ENCODE measurements at regions not wholly inside any gene's neighbourhood (a gene's known extent, or its start where the extent isn't known, plus 50 kb on each side); places are given as distances from the start of the nearest gene placed in this dataset.

GRCh38 chr4:62913065-62913464 lies 1496.2 kb downstream of the TECRL start:
- Mint-ChIP-seq H3K27ac (ENCODE audit: unreplicated experiment) (no peak overlapping the region), H3K4me3 (ENCODE audit: low read depth, unreplicated experiment) (no peak overlapping the region), H3K9me3 (ENCODE audit: low read depth, unreplicated experiment) (peaks cover 6% of the 10 kb centered on the region), H3K36me3 (ENCODE audit: insufficient read depth, unreplicated experiment) (no peaks in the 10 kb centered on the region), H3K27me3 (ENCODE audit: unreplicated experiment) (no peaks in the 10 kb centered on the region), H3K4me1 (ENCODE audit: low read depth, unreplicated experiment) (no peaks in the 10 kb centered on the region)
- no peak for DNase-seq
- CTCF ChIA-PET = no interaction called here
- intact Hi-C loops (cut with micrococcal nuclease; ENCODE audit: unreplicated experiment) = no loop called here
- TF ChIP-seq CTCF (IDR thresholded peaks at IDR 0.05; ENCODE audit: unreplicated experiment) = no peak
- no TSS peak for BruUV-seq (replicated peaks)

GRCh38 chr4:62912531-62912930 lies 1496.7 kb downstream of the TECRL start:
- Mint-ChIP-seq H3K4me3 (ENCODE audit: low read depth, unreplicated experiment) (no peak overlapping the region), H3K27me3 (ENCODE audit: unreplicated experiment) (no peaks in the 10 kb centered on the region), H3K36me3 (ENCODE audit: insufficient read depth, unreplicated experiment) (no peaks in the 10 kb centered on the region), H3K4me1 (ENCODE audit: low read depth, unreplicated experiment) (no peaks in the 10 kb centered on the region), H3K9me3 (ENCODE audit: low read depth, unreplicated experiment) (peaks cover 6% of the 10 kb centered on the region), H3K27ac (ENCODE audit: unreplicated experiment) (no peak overlapping the region)
- intact Hi-C loops (cut with micrococcal nuclease; ENCODE audit: unreplicated experiment) = no loop called here
- no TSS peak for BruUV-seq (replicated peaks)
- TF ChIP-seq CTCF (IDR thresholded peaks at IDR 0.05; ENCODE audit: unreplicated experiment) = no peak
- CTCF ChIA-PET = no interaction called here
- DNase-seq = no peak

DNA sequence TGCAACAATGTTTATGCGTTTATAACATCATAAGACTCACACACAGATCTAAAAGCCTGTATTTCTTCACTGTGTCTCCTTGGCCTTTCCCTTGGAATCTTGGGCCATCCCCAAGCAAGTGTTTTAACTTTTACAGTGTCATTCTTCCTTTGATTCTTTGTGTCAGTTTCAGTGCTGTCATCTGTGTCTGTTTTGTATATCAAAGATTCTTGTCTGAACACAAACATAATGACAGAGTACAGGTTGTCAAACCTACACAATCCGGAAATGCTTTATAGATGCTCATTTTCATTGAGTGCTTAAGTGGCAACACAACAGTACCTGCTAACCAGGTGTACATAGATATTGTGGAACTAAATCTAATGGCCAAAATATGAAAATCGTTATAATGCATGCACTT lies 1500.0 kb downstream of the TECRL start:
- no peak for DNase-seq
- CTCF ChIA-PET = no interaction called here
- no peak for TF ChIP-seq CTCF (IDR thresholded peaks at IDR 0.05; ENCODE audit: unreplicated experiment)
- H3K4me1 Mint-ChIP-seq (ENCODE audit: low read depth, unreplicated experiment) = no peaks in the 10 kb centered on the region
- intact Hi-C loops (cut with micrococcal nuclease; ENCODE audit: unreplicated experiment) = no loop called here
- peaks cover 6% of the 10 kb centered on the region for H3K9me3 Mint-ChIP-seq (ENCODE audit: low read depth, unreplicated experiment)
- H3K27ac Mint-ChIP-seq (ENCODE audit: unreplicated experiment) = no peak overlapping the region
- BruUV-seq (replicated peaks) = no TSS peak
- no peak overlapping the region for H3K4me3 Mint-ChIP-seq (ENCODE audit: low read depth, unreplicated experiment)
- no peaks in the 10 kb centered on the region for H3K36me3 Mint-ChIP-seq (ENCODE audit: insufficient read depth, unreplicated experiment)
- no peaks in the 10 kb centered on the region for H3K27me3 Mint-ChIP-seq (ENCODE audit: unreplicated experiment)

DNA sequence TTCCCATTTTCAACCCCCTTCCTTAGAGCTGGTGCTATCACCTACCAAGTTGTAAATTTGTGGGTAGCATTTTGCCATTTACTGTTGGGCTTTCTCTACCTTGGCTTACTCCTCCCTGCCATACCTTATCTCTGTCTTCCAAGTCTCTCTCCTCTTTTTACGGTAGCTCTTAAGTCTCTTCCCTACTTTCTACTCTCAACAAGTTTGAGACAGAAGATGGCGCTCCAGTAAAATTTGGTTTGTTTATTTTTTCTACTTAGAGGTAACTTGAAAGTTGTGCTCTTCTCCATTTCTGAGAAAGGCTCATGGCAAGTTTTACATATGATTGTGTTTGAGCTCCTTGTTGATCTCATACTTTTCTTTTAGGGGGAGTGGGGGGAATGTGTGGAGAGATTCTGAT lies 1508.1 kb downstream of the TECRL start:
- H3K4me3 Mint-ChIP-seq (ENCODE audit: low read depth, unreplicated experiment) = no peak overlapping the region
- CTCF ChIA-PET = no interaction called here
- peaks cover 9% of the 10 kb centered on the region for H3K9me3 Mint-ChIP-seq (ENCODE audit: low read depth, unreplicated experiment)
- no peaks in the 10 kb centered on the region for H3K27me3 Mint-ChIP-seq (ENCODE audit: unreplicated experiment)
- TF ChIP-seq CTCF (IDR thresholded peaks at IDR 0.05; ENCODE audit: unreplicated experiment) = no peak
- H3K27ac Mint-ChIP-seq (ENCODE audit: unreplicated experiment) = no peak overlapping the region
- BruUV-seq (replicated peaks) = no TSS peak
- H3K4me1 Mint-ChIP-seq (ENCODE audit: low read depth, unreplicated experiment) = no peaks in the 10 kb centered on the region
- no peak for DNase-seq
- intact Hi-C loops (cut with micrococcal nuclease; ENCODE audit: unreplicated experiment) = no loop called here
- H3K36me3 Mint-ChIP-seq (ENCODE audit: insufficient read depth, unreplicated experiment) = no peaks in the 10 kb centered on the region
